ENCODE measurements at regions not wholly inside any gene's neighbourhood (a gene's known extent, or its start where the extent isn't known, plus 50 kb on each side); places are given as distances from the start of the nearest gene placed in this dataset.

GRCh38 chr15:96217983-96218382 lies 112.5 kb upstream of the NR2F2 start:
- WGBS (ENCODE audit: extremely low coverage, insufficient coverage, insufficient read length) = no CpG with 5 or more reads among the region's 1 CpG

GRCh38 chr15:96218623-96219455 lies 111.7 kb upstream of the NR2F2 start:
- Histone ChIP-seq H4K12ac (ENCODE audit: low read depth, low read length) (no peak overlapping the region), H3K4me3 (ENCODE audit: low read depth, low read length) (no peak overlapping the region), H3K4me1 (ENCODE audit: control insufficient read depth in 1 of 2, insufficient read depth in 2 of 2, low read length in 2 of 2) (peaks cover 0 to 3% of the 10 kb centered on the region in 2 experiments), H3K27me3 (ENCODE audit: insufficient read depth, low read length) (no peaks in the 10 kb centered on the region), H3K4me2 (ENCODE audit: low read length) (no peak overlapping the region), H3K27ac (ENCODE audit: low read depth, low read length) (no peak overlapping the region), H3K4ac (ENCODE audit: low read depth, low read length) (no peak overlapping the region), H3K79me1 (ENCODE audit: low read length) (no peaks in the 10 kb centered on the region), H3K18ac (ENCODE audit: low read length) (no peak overlapping the region), H3K9ac (ENCODE audit: low read length) (no peak overlapping the region), H2BK120ac (ENCODE audit: insufficient read depth, low read length, poor library complexity) (no peak overlapping the region), H3K9me3 (ENCODE audit: insufficient read depth, low read depth, low read length) (no peaks in the 10 kb centered on the region), H2BK5ac (ENCODE audit: low read depth, low read length, poor library complexity) (no peak overlapping the region), H2AFZ (ENCODE audit: insufficient read depth, low read length, poor library complexity) (no peak overlapping the region), H3K79me2 (ENCODE audit: control insufficient read depth, insufficient read depth, low read length, poor library complexity) (no peaks in the 10 kb centered on the region), H2AK5ac (ENCODE audit: low read length) (no peak overlapping the region), H3K14ac (ENCODE audit: low read length) (no peak overlapping the region), H2BK12ac (ENCODE audit: low read length) (no peak overlapping the region), H4K91ac (ENCODE audit: low read depth, low read length) (no peak overlapping the region), H3K23ac (ENCODE audit: low read length) (no peak overlapping the region), H3K36me3 (ENCODE audit: control insufficient read depth in 1 of 2, insufficient read depth in 2 of 2, low read length in 2 of 2) (no peaks in the 10 kb centered on the region), H4K8ac (ENCODE audit: low read depth, low read length) (no peak overlapping the region)
- DNase-seq = no peak
- WGBS (ENCODE audit: extremely low coverage, insufficient coverage, insufficient read length) = no CpG with 5 or more reads among the region's 5 CpGs

More at GRCh38 chr15:96217983-96218382, 112.5 kb upstream of the NR2F2 start:
- no peaks in the 10 kb centered on the region for H3K79me2 ChIP-seq (ENCODE audit: control insufficient read depth, insufficient read depth, low read length, poor library complexity)
- H3K23ac ChIP-seq (ENCODE audit: low read length) = no peak overlapping the region
- H3K4me3 ChIP-seq (ENCODE audit: low read depth, low read length) = no peak overlapping the region
- no peak overlapping the region for H3K4me2 ChIP-seq (ENCODE audit: low read length)
- H3K27me3 ChIP-seq (ENCODE audit: insufficient read depth, low read length) = no peaks in the 10 kb centered on the region
- H3K27ac ChIP-seq (ENCODE audit: low read depth, low read length) = no peak overlapping the region
- no peaks in the 10 kb centered on the region for H3K36me3 ChIP-seq (ENCODE audit: control insufficient read depth in 1 of 2, insufficient read depth in 2 of 2, low read length in 2 of 2)
- H2AK5ac ChIP-seq (ENCODE audit: low read length) = no peak overlapping the region
- H2AFZ ChIP-seq (ENCODE audit: insufficient read depth, low read length, poor library complexity) = no peak overlapping the region
- H4K91ac ChIP-seq (ENCODE audit: low read depth, low read length) = no peak overlapping the region
- no peak overlapping the region for H2BK120ac ChIP-seq (ENCODE audit: insufficient read depth, low read length, poor library complexity)
- no peaks in the 10 kb centered on the region for H3K79me1 ChIP-seq (ENCODE audit: low read length)
- no peak overlapping the region for H3K18ac ChIP-seq (ENCODE audit: low read length)
- H3K9ac ChIP-seq (ENCODE audit: low read length) = no peak overlapping the region
- no peak overlapping the region for H4K12ac ChIP-seq (ENCODE audit: low read depth, low read length)
- H4K8ac ChIP-seq (ENCODE audit: low read depth, low read length) = no peak overlapping the region
- H3K14ac ChIP-seq (ENCODE audit: low read length) = no peak overlapping the region
- H2BK5ac ChIP-seq (ENCODE audit: low read depth, low read length, poor library complexity) = no peak overlapping the region
- DNase-seq = no peak
- no peaks in the 10 kb centered on the region for H3K9me3 ChIP-seq (ENCODE audit: insufficient read depth, low read depth, low read length)
- no peak overlapping the region for H3K4ac ChIP-seq (ENCODE audit: low read depth, low read length)
- peaks cover 0 to under 1% of the 10 kb centered on the region in 2 experiments for H3K4me1 ChIP-seq (ENCODE audit: control insufficient read depth in 1 of 2, insufficient read depth in 2 of 2, low read length in 2 of 2)
- no peak overlapping the region for H2BK12ac ChIP-seq (ENCODE audit: low read length)

- H3K27me3 ChIP-seq (ENCODE audit: insufficient read depth, low read length) = no peaks in the 10 kb centered on the region
- no peak overlapping the region for H3K27ac ChIP-seq (ENCODE audit: low read depth, low read length)
- H3K4me3 ChIP-seq (ENCODE audit: low read depth, low read length) = no peak overlapping the region
- H3K9me3 ChIP-seq (ENCODE audit: insufficient read depth, low read depth, low read length) = no peaks in the 10 kb centered on the region
- no peak overlapping the region for H3K23ac ChIP-seq (ENCODE audit: low read length)
- no peak overlapping the region for H3K18ac ChIP-seq (ENCODE audit: low read length)
- H4K12ac ChIP-seq (ENCODE audit: low read depth, low read length) = no peak overlapping the region
- H2BK12ac ChIP-seq (ENCODE audit: low read length) = no peak overlapping the region
- H3K4ac ChIP-seq (ENCODE audit: low read depth, low read length) = no peak overlapping the region
- no peak overlapping the region for H2AK5ac ChIP-seq (ENCODE audit: low read length)
- no peak overlapping the region for H3K4me2 ChIP-seq (ENCODE audit: low read length)
- no peak for DNase-seq
- H3K9ac ChIP-seq (ENCODE audit: low read length) = no peak overlapping the region
- no peaks in the 10 kb centered on the region for H3K36me3 ChIP-seq (ENCODE audit: control insufficient read depth in 1 of 2, insufficient read depth in 2 of 2, low read length in 2 of 2)
- H3K79me1 ChIP-seq (ENCODE audit: low read length) = no peaks in the 10 kb centered on the region
- WGBS (ENCODE audit: extremely low coverage, insufficient coverage, insufficient read length) = no CpG with 5 or more reads among the region's 3 CpGs
- H4K91ac ChIP-seq (ENCODE audit: low read depth, low read length) = no peak overlapping the region
- H2BK120ac ChIP-seq (ENCODE audit: insufficient read depth, low read length, poor library complexity) = no peak overlapping the region
- H4K8ac ChIP-seq (ENCODE audit: low read depth, low read length) = no peak overlapping the region
- no peak overlapping the region for H3K14ac ChIP-seq (ENCODE audit: low read length)
- peaks cover 0 to 4% of the 10 kb centered on the region in 2 experiments for H3K4me1 ChIP-seq (ENCODE audit: control insufficient read depth in 1 of 2, insufficient read depth in 2 of 2, low read length in 2 of 2)
- H2BK5ac ChIP-seq (ENCODE audit: low read depth, low read length, poor library complexity) = no peak overlapping the region
- H3K79me2 ChIP-seq (ENCODE audit: control insufficient read depth, insufficient read depth, low read length, poor library complexity) = no peaks in the 10 kb centered on the region
- H2AFZ ChIP-seq (ENCODE audit: insufficient read depth, low read length, poor library complexity) = no peak overlapping the region
Measured at GRCh38 chr15:96219681-96220080, 110.8 kb upstream of the NR2F2 start.

GRCh38 chr15:96220657-96221056 lies 109.8 kb upstream of the NR2F2 start:
- Histone ChIP-seq H3K14ac (ENCODE audit: low read length) (no peak overlapping the region), H3K9me3 (ENCODE audit: insufficient read depth, low read depth, low read length) (no peaks in the 10 kb centered on the region), H3K18ac (ENCODE audit: low read length) (no peak overlapping the region), H2AFZ (ENCODE audit: insufficient read depth, low read length, poor library complexity) (no peak overlapping the region), H3K36me3 (ENCODE audit: control insufficient read depth in 1 of 2, insufficient read depth in 2 of 2, low read length in 2 of 2) (no peaks in the 10 kb centered on the region), H3K4me1 (ENCODE audit: control insufficient read depth in 1 of 2, insufficient read depth in 2 of 2, low read length in 2 of 2) (peaks cover 0 to 5% of the 10 kb centered on the region in 2 experiments), H2BK5ac (ENCODE audit: low read depth, low read length, poor library complexity) (no peak overlapping the region), H3K27me3 (ENCODE audit: insufficient read depth, low read length) (no peaks in the 10 kb centered on the region), H2AK5ac (ENCODE audit: low read length) (no peak overlapping the region), H2BK12ac (ENCODE audit: low read length) (no peak overlapping the region), H2BK120ac (ENCODE audit: insufficient read depth, low read length, poor library complexity) (no peak overlapping the region), H3K27ac (ENCODE audit: low read depth, low read length) (no peak overlapping the region), H3K4me3 (ENCODE audit: low read depth, low read length) (no peak overlapping the region), H4K91ac (ENCODE audit: low read depth, low read length) (no peak overlapping the region), H4K12ac (ENCODE audit: low read depth, low read length) (no peak overlapping the region), H3K79me1 (ENCODE audit: low read length) (no peaks in the 10 kb centered on the region), H3K79me2 (ENCODE audit: control insufficient read depth, insufficient read depth, low read length, poor library complexity) (no peaks in the 10 kb centered on the region), H3K23ac (ENCODE audit: low read length) (no peak overlapping the region), H3K9ac (ENCODE audit: low read length) (no peak overlapping the region), H3K4me2 (ENCODE audit: low read length) (no peak overlapping the region), H4K8ac (ENCODE audit: low read depth, low read length) (no peak overlapping the region), H3K4ac (ENCODE audit: low read depth, low read length) (no peak overlapping the region)
- no CpG with 5 or more reads among the region's 3 CpGs for WGBS (ENCODE audit: extremely low coverage, insufficient coverage, insufficient read length)
- no peak for DNase-seq

All from trophoblast cell (in vitro differentiated cells and primary cell).